Ammon's horn (tissue), 1 donor: ENCODE measurements at regions not wholly inside any gene's neighbourhood (a gene's known extent, or its start where the extent isn't known, plus 50 kb on each side); places are given as distances from the start of the nearest gene placed in this dataset.
"Not testable (repeated sequence)": the region's sequence is repeated elsewhere in the genome, so short reads cannot be mapped to it uniquely, and the experiment has no call there.

Experiments used
- DNase-seq: peaks from one replicate; pipeline ENCODE4 v3.0.0-alpha.2; 2016; ENCODE audit warnings: low spot score

DNA sequence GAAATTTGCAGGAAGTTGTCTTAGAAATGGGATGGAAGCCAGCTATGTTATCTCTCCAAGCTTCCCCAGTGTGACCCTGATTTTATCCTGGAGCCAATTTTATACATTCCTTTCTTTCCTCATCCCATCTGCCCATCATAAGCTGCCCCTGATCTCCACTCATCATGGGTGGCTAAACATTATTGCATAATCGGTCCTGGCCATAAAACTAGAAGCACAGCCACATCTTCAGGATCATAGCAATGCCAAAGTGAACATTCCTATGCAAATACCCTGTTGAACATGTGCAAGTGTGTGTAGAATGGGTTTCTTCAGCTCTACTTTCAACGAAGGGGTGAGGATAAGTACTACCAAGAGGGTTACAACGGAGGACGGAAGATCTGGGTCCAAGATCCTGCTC is 50.6 kb upstream of the COG2 start:
- DNase-seq, result no peak

DNA sequence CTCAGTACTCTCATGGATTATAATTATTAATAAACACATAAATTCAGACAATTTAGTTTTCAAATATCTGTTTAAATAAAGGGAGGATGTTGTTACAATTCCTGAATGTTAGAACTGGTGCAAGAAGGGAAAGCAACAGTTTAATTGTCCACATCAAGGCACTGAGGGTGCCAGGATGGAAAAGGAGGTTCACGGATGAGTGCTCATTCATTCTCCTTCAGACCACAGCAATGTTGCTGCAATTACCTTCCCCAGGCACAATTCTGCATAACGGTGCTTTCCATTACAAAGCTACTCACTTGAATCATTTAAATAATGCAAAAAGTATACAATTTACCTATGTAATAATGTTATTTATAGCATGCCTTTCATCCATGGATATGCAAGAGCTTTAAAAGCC is 52.3 kb upstream of the COG2 start:
- DNase-seq, result no peak

GRCh38 chr1:230588323-230588746 is 53.9 kb upstream of the COG2 start:
- no peak for DNase-seq

DNA sequence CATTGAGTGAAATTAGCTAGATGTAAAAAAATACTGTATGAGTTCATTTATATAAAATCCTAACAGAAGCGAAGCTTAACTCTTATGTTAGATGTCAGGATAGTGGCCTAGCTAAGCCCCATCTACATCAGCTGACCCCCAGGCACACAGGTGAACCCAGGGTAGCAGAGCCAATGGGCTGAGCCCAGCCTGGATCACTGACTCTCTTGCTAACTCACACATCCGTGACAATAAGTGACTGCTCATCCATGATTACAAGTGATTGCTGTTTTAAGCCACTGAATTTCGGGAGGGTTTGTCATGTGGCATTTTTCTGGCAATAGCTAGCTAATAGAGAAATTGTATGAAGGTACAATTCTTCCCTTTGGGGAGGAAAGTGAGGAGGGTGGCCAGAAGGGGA is 55.2 kb upstream of the COG2 start:
- DNase-seq, result no peak

- no peak for DNase-seq
Observed at GRCh38 chr1:230584660-230585059, 57.6 kb upstream of the COG2 start.

- DNase-seq, result no peak
Observed at GRCh38 chr1:230581446-230582079, 60.7 kb upstream of the COG2 start.

DNA sequence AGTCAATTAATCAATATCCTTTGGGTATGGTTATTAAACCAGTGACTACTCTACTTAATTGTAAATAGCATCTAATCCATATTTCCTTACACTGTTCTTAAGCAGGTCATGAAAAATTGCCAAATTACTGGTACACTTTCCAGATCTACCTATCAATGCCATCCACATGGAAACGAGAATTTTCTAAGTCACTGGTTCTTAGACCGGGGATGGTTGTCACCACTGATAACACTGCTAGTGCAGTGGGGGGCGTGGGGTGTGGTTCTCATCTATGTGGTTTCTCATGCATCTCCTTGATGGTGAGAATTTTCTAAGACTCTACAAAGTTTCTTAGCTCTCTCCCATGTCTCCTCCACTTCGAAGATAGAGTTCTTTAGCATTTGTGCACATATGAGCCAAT is 63.7 kb upstream of the COG2 start:
- DNase-seq, result no peak

DNA sequence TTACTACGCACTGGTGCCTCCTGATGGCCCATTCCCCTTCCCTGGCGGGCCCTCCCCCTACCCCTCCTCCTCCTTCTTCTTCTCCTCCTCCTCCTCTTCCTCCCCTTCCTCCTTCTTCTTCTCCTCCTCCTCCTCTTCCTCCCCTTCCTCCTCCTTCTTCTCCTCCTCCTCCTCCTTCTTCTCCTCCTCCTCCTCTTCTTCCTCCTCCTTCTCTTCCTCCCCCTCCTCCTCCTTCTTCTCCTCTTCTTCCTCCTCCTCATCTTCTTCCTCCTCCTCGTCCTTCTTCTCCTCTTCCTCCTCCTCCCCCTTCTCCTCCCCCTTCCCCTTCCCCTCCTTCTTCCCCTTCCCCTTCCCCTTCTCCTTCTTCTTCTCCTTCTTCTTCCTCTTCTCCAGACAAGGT is 64.7 kb upstream of the COG2 start:
- DNase-seq, result no peak

- DNase-seq, result no peak
Observed at GRCh38 chr1:230575886-230576500, 66.3 kb upstream of the COG2 start.

- no peak for DNase-seq
Observed at GRCh38 chr1:230574502-230574901, 67.8 kb upstream of the COG2 start.

GRCh38 chr1:230573658-230574057 is 68.6 kb upstream of the COG2 start:
- DNase-seq, result no peak

- no peak for DNase-seq
Observed at GRCh38 chr1:230572121-230573105, 69.9 kb upstream of the COG2 start.

GRCh38 chr1:230570724-230571360 is 71.4 kb upstream of the COG2 start:
- DNase-seq, result no peak

DNA sequence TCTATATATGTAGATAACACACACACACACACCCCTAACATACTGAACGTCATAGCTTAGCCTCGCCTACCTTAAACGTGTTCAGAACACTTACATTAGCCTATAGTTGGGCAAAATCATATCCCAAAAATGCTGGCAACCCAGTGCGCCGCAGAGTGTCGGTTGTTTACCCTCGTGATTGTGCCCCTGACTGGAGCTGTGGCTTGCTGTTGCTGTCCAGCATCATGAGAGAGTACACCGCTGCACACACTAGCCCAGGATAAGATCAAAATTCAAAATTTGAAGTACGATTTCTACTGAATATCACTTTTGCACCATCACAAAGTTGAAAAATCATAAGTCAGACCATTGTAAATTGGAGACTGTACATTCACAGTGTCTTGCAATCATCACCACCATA is 73.1 kb upstream of the COG2 start:
- no peak for DNase-seq

GRCh38 chr1:230568676-230569075 is 73.6 kb upstream of the COG2 start:
- no peak for DNase-seq

GRCh38 chr1:230568008-230568407 is 74.3 kb upstream of the COG2 start:
- DNase-seq, result peak; percentile 35

DNA sequence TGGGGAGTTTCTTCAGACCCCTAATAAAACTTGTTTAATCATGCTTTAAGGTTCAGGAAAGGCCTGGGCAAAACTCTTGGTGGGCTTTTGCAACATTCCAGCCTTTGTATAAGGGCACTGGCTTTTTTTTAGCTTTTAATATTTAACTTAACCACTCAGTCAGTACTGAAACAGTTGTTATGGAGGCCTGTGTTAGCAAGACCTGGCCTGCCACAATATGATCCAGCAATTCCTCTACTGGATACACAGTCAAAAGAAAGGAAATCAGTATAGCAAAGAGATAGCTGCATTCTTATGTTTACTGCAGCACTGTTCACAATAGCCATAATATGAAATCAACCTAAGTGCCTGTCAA is 75.1 kb upstream of the COG2 start:
- no peak for DNase-seq

- DNase-seq, result not testable (repeated sequence)
Observed at GRCh38 chr1:230566532-230567220, 75.6 kb upstream of the COG2 start.

DNA sequence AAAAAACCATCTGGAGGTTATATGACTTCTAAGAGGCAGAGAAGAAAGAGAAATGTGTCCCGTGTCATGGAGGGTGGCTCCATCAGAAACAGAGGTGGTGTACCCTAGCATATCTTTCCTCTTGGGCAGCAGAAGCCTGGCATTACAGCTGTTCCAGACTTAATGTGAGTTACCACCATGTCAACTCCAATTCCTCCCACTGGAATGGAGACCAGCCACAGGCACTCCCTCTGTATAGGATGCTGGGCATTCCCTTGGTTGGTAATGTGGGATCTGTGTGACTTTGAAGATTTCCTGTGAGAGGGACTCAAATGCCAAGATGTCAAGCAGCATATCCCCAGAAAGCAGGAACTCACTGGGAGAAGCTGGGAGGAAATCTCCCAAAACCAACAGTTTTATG is 77.1 kb upstream of the COG2 start:
- no peak for DNase-seq

DNA sequence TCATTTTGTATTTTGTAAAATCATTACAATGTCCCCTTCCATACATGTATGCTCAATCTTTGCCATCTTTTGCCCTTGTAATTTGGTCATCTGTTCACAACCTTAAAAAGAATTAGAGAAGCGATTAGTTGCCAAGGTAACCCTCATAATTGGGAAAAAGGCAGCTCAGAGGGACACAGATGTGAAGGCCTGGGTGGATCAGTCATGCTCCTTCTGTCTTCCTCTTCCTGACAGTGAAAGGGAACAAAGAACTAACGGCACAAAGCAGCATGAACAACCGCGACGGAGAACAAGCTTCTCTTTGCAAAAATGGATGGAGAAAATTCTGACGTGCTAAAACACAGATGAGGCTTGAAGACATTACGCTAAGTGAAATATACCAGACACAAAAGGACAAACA is 78.7 kb upstream of the COG2 start:
- DNase-seq, result peak; percentile 46

DNA sequence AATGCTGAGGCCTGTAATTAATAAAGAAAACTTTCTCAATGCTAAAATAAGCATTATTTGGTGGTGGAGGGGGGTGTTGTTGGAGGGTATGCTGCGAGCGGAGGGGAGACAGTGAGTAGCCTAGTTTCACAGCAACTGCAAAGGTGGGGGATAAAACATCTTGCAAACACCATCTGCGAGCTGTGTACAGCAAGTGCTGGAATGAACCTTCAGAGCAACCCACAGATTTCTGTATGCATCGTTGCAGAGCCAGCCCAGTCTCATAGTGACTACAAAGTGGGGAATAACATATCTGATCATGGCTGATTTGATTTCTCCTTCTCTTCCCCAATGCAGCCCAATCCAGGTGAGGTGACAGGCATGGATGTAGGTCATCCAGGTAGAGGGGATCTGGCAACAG is 80.7 kb upstream of the COG2 start:
- peak; percentile 70 for DNase-seq

DNA sequence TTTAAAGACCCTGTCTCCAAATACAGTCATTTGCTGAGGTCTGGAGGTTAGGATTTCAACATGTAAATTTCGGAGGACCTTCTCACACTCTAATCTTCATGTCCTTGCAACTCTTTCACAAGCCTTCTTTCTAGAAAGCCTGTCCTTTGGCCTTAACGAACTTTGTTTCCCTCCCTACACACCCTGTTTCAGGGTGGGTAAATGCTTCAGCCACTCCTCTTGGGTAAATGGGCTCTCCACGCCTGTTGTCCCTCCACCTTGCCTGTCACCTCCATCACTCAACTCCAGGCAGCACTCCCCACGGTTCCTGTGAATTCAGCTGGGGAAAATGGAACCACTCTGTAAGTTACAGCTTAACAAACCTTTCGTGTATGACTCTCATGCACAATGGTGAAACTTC is 84.0 kb upstream of the COG2 start:
- DNase-seq, result no peak
